Common myeloid progenitor, CD34-positive (primary cell): ENCODE measurements at regions not wholly inside any gene's neighbourhood (a gene's known extent, or its start where the extent isn't known, plus 50 kb on each side); places are given as distances from the start of the nearest gene placed in this dataset.
"Not testable (repeated sequence)": the region's sequence is repeated elsewhere in the genome, so short reads cannot be mapped to it uniquely, and the experiment has no call there.

Source experiments
- CTCF ChIA-PET: fragments of 350-600 bp; sonication (Branson Sonifier 250); formaldehyde crosslinking; loops from one replicate; lab custom pipeline; 2021; ENCODE audit warnings: antibody characterized with exemption; lab: Charles Lee
- POLR2A ChIA-PET: fragments of 350-600 bp; sonication (Branson Sonifier 250); formaldehyde crosslinking; loops from one replicate; lab custom pipeline; 2021; ENCODE audit warnings: antibody characterized with exemption; lab: Charles Lee
- DNase-seq, 3 donors: peaks; one replicate each; pipeline versions ENCODE4 v3.0.0 to v3.0.0-alpha.2; 2013
- H3K27ac ChIP-seq, 2 experiments: 1 replicate in 1 of 2; 2 replicates in 1 of 2; pipeline ENCODE4 v1.7.0; 2013; ENCODE audit warnings: inconsistent platforms in 2 of 2, low read length in 2 of 2, mild to moderate bottlenecking in 2 of 2, low read depth in 1 of 2, moderate library complexity in 1 of 2; ENCODE audit not compliant: severe bottlenecking in 2 of 2, insufficient read depth in 1 of 2, poor library complexity in 1 of 2
- H3K27me3 ChIP-seq, 5 experiments: replicated peaks in 2 of 5; 1 replicate in 3 of 5; 2 replicates in 2 of 5; pipeline versions ENCODE4 v1.6.1 to v1.7.0; 2013; ENCODE audit warnings: low read length in 4 of 5, mild to moderate bottlenecking in 2 of 5, moderate library complexity in 2 of 5, inconsistent platforms in 1 of 5; ENCODE audit not compliant: insufficient read depth in 5 of 5, control insufficient read depth in 4 of 5
- H3K36me3 ChIP-seq, 4 experiments: 1 replicate in 2 of 4; 2 replicates in 2 of 4; pipeline versions ENCODE4 v1.6.1 to v1.7.0; 2013; ENCODE audit warnings: low read length in 3 of 4, control low read depth in 1 of 4, mild to moderate bottlenecking in 1 of 4; ENCODE audit not compliant: control insufficient read depth in 4 of 4, insufficient read depth in 4 of 4
- H3K4me1 ChIP-seq, 4 experiments: 1 replicate in 3 of 4; 2 replicates in 1 of 4; pipeline versions ENCODE4 v1.6.1 to v1.7.1; 2013; ENCODE audit warnings: low read length in 3 of 4, mild to moderate bottlenecking in 3 of 4, control low read depth in 1 of 4, inconsistent platforms in 1 of 4, moderate library complexity in 1 of 4; ENCODE audit not compliant: control insufficient read depth in 4 of 4, insufficient read depth in 4 of 4; ENCODE audit errors: control extremely low read depth in 1 of 4
- H3K4me3 ChIP-seq, 7 experiments: 1 replicate in 4 of 7; 2 replicates in 3 of 7; pipeline versions ENCODE4 v1.5.1 to v1.7.0; 2013; ENCODE audit warnings: mild to moderate bottlenecking in 7 of 7, low read length in 6 of 7, moderate library complexity in 6 of 7, inconsistent platforms in 2 of 7, low read depth in 2 of 7, control low read depth in 1 of 7; ENCODE audit not compliant: insufficient read depth in 4 of 7, control insufficient read depth in 1 of 7; ENCODE audit errors: extremely low read depth in 1 of 7
- H3K9me3 ChIP-seq, 5 experiments: 1 replicate in 4 of 5; 2 replicates in 1 of 5; pipeline versions ENCODE4 v1.6.1 to v1.7.1; 2013; ENCODE audit warnings: low read length in 4 of 5, mild to moderate bottlenecking in 2 of 5, inconsistent platforms in 1 of 5, low read depth in 1 of 5, moderate library complexity in 1 of 5; ENCODE audit not compliant: control insufficient read depth in 4 of 5, insufficient read depth in 2 of 5; ENCODE audit errors: control extremely low read depth in 1 of 5
- WGBS: methylation state at CpG from one replicate; pipeline ENCODE4 v1.1.5; 2013; ENCODE audit not compliant: insufficient coverage; 5-methylcytosine and 5-hydroxymethylcytosine counted together

DNA sequence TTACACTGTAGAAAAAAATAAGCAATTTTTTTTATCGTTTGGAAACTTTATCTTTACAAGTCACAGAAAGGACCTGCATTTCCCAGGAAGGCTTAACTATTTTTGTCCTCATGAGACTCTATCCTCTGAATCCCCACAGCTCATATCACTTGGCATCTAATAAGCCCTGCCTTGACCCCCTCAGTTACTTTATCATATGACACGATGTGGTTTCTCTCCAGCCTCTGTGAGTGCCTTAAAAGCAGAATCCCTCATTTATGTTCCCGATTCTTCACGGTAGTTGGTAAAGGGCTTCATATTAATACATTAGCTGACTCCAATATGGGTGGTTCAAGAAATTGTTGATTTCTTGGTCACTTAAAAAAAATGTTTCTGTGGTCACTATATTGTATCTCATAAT lies 296.6 kb upstream of the GRAMD2B start:
- H3K9me3 ChIP-seq, result peaks cover 0 to 2% (median 0%) of the 10 kb centered on the region in 5 experiments
- DNase-seq, result no peak
- H3K36me3 ChIP-seq, result no peaks in the 10 kb centered on the region
- H3K27ac ChIP-seq, result no peak overlapping the region
- H3K4me1 ChIP-seq, result no peaks in the 10 kb centered on the region
- 100% methylated on average over 4 of the region's 4 CpGs for WGBS
- CTCF ChIA-PET, result interaction anchor here (0.6 kb wide), 1 partner anchor 19 kb away, joined by 3 read pairs; no protein-coding TSS in a partner anchor
- POLR2A ChIA-PET, result no interaction called here
- H3K4me3 ChIP-seq, result no peak overlapping the region
- H3K27me3 ChIP-seq, result no peaks in the 10 kb centered on the region

DNA sequence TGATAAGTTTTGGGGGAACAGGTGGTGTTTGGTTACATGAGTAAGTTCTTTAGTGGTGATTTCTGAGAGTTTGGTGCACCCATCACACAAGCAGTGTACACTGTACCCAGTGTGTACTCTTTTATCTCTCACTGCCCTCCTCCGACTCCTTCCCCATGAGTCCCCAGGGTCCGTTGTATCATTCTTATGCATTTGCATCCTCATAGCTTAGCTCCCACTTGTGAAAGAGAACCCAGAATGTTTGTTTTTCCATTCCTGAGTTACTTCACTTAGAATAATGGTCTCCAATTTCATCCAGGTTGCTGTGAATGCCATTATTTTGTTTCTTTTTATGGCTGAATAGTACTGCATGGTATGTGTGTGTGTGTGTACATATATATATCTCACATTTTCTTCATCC lies 295.8 kb upstream of the GRAMD2B start:
- H3K9me3 ChIP-seq, H3K36me3 ChIP-seq, H3K27me3 ChIP-seq, H3K4me1 ChIP-seq, H3K27ac ChIP-seq, POLR2A ChIA-PET, CTCF ChIA-PET, DNase-seq, H3K4me3 ChIP-seq: not testable (repeated sequence)
- no CpG with 5 or more reads among the region's 2 CpGs for WGBS

DNA sequence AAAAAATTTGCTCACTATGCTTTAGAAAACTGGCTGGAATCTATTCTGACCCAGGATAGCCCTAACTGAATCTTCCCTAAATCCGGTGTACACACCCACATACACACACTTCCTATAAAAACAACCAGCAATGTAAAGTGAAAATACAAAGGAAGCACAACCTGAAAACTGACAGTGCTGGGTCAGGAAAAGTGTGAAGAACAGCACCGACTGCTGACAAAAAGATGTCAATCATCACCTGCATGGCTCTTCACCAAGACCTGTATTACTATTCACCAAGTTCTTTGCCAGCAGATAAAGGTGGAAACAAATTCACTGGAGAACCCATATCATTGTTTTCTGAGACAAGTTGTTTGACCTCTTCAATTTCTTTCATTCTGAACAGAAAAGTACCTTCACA lies 293.8 kb upstream of the GRAMD2B start:
- Histone ChIP-seq H3K9me3 (peaks cover 0 to 5% (median 0%) of the 10 kb centered on the region in 5 experiments), H3K36me3 (no peaks in the 10 kb centered on the region), H3K4me3 (no peak overlapping the region), H3K27me3 (no peaks in the 10 kb centered on the region), H3K27ac (no peak overlapping the region), H3K4me1 (no peaks in the 10 kb centered on the region)
- CTCF ChIA-PET, result no interaction called here
- POLR2A ChIA-PET, result no interaction called here
- DNase-seq, result no peak
- 89% methylated on average over 1 of the region's 2 CpGs for WGBS

- POLR2A ChIA-PET, result no interaction called here
- peaks cover 0 to 7% (median 0%) of the 10 kb centered on the region in 5 experiments for H3K9me3 ChIP-seq
- no peak for DNase-seq
- no peaks in the 10 kb centered on the region for H3K36me3 ChIP-seq
- no CpG with 5 or more reads among the region's 1 CpG for WGBS
- no peaks in the 10 kb centered on the region for H3K27me3 ChIP-seq
- no peak overlapping the region for H3K4me3 ChIP-seq
- CTCF ChIA-PET, result no interaction called here
- H3K4me1 ChIP-seq, result no peaks in the 10 kb centered on the region
- no peak overlapping the region for H3K27ac ChIP-seq
Observed at GRCh38 chr5:126133424-126133823, 289.8 kb upstream of the GRAMD2B start.

GRCh38 chr5:126137891-126138280 lies 285.3 kb upstream of the GRAMD2B start:
- Histone ChIP-seq H3K27me3 (no peaks in the 10 kb centered on the region), H3K4me3 (no peak overlapping the region), H3K9me3 (peaks cover 0 to 5% (median 0%) of the 10 kb centered on the region in 5 experiments), H3K36me3 (no peaks in the 10 kb centered on the region), H3K27ac (no peak overlapping the region), H3K4me1 (no peaks in the 10 kb centered on the region)
- WGBS, result no CpG with 5 or more reads among the region's 2 CpGs
- POLR2A ChIA-PET, result no interaction called here
- CTCF ChIA-PET, result no interaction called here
- DNase-seq, result no peak

GRCh38 chr5:126138281-126138931 lies 284.8 kb upstream of the GRAMD2B start:
- no peaks in the 10 kb centered on the region for H3K36me3 ChIP-seq
- ChIA-PET POLR2A (no interaction called here), CTCF (no interaction called here)
- WGBS, result 100% methylated on average over 1 of the region's 3 CpGs
- no peak for DNase-seq
- H3K4me3 ChIP-seq, result no peak overlapping the region
- H3K9me3 ChIP-seq, result peaks cover 0 to 3% (median 0%) of the 10 kb centered on the region in 5 experiments
- H3K27me3 ChIP-seq, result no peaks in the 10 kb centered on the region
- H3K4me1 ChIP-seq, result no peaks in the 10 kb centered on the region
- no peak overlapping the region for H3K27ac ChIP-seq

- Histone ChIP-seq H3K9me3 (peaks cover 0 to 3% (median 0%) of the 10 kb centered on the region in 5 experiments), H3K36me3 (no peaks in the 10 kb centered on the region), H3K27ac (no peak overlapping the region), H3K27me3 (no peaks in the 10 kb centered on the region), H3K4me1 (no peaks in the 10 kb centered on the region), H3K4me3 (no peak overlapping the region)
- CTCF ChIA-PET, result no interaction called here
- DNase-seq, result no peak
- POLR2A ChIA-PET, result no interaction called here
- no CpG with 5 or more reads among the region's 2 CpGs for WGBS
Observed at GRCh38 chr5:126139086-126139485, 284.1 kb upstream of the GRAMD2B start.
